DND-41 (cell line): ENCODE measurements at regions not wholly inside any gene's neighbourhood (a gene's known extent, or its start where the extent isn't known, plus 50 kb on each side); places are given as distances from the start of the nearest gene placed in this dataset.
"Not testable (repeated sequence)": the region's sequence is repeated elsewhere in the genome, so short reads cannot be mapped to it uniquely, and the experiment has no call there.

ENCODE experiments used
- ATAC-seq: fragments of 200-7000 bp; cut with Tn5 transposase; 3 replicates; pipeline ENCODE4 v1.9.1; 2021; ENCODE audit warnings: low read depth; ENCODE audit not compliant: insufficient read depth
- DNase-seq: peaks from one replicate; pipeline ENCODE4 v3.0.0-alpha.2; 2020
- H2AFZ ChIP-seq: 2 replicates; pipeline ENCODE4 v1.6.0; 2012; ENCODE audit warnings: low read depth, low read length
- H3K27ac ChIP-seq: 2 replicates; pipeline ENCODE4 v1.5.1; 2012; ENCODE audit warnings: low read length, inconsistent platforms
- H3K27me3 ChIP-seq: fragments of 200-600 bp; sonication (generic); 2 replicates; pipeline ENCODE4 v1.6.0; 2012; ENCODE audit warnings: low read length, mild to moderate bottlenecking, inconsistent platforms; ENCODE audit not compliant: insufficient read depth, poor library complexity
- H3K36me3 ChIP-seq: 2 replicates; pipeline ENCODE4 v1.5.1; 2012; ENCODE audit warnings: low read length, inconsistent platforms; ENCODE audit not compliant: insufficient read depth
- H3K4me1 ChIP-seq: 2 replicates; pipeline ENCODE4 v1.5.1; 2012; ENCODE audit warnings: mild to moderate bottlenecking, low read length; ENCODE audit not compliant: insufficient read depth
- H3K4me2 ChIP-seq: 2 replicates; pipeline ENCODE4 v1.6.0; 2012; ENCODE audit warnings: mild to moderate bottlenecking, moderate library complexity, low read length, inconsistent platforms; ENCODE audit not compliant: insufficient read depth
- H3K4me3 ChIP-seq, 2 experiments: fragments of 200-600 bp in 1 of 2; shearing (Covaris generic) in 1 of 2; 2 replicates each; pipeline ENCODE4 v1.5.1; 2012 to 2016; ENCODE audit warnings: inconsistent platforms in 2 of 2, low read length in 2 of 2, mild to moderate bottlenecking in 2 of 2, low read depth in 1 of 2, moderate library complexity in 1 of 2
- H3K79me2 ChIP-seq: 2 replicates; pipeline ENCODE4 v1.6.0; 2012; ENCODE audit warnings: low read length, inconsistent platforms; ENCODE audit not compliant: insufficient read depth
- H3K9ac ChIP-seq: 2 replicates; pipeline ENCODE4 v1.6.0; 2012; ENCODE audit warnings: low read depth, mild to moderate bottlenecking, inconsistent platforms, low read length, moderate library complexity
- H3K9me3 ChIP-seq: 2 replicates; pipeline ENCODE4 v1.5.1; 2012; ENCODE audit warnings: low read length, moderate library complexity, mild to moderate bottlenecking, inconsistent platforms; ENCODE audit not compliant: insufficient read depth, severe bottlenecking
- H4K20me1 ChIP-seq: 2 replicates; pipeline ENCODE4 v1.6.0; 2012; ENCODE audit warnings: low read length; ENCODE audit not compliant: insufficient read depth
- EZH2 ChIP-seq: IDR thresholded peaks from 3 replicates; pipeline ENCODE4 v1.6.1; 2012; ENCODE audit warnings: borderline replicate concordance, low read depth, mild to moderate bottlenecking, moderate library complexity, low read length, inconsistent platforms; ENCODE audit not compliant: severe bottlenecking
- TF ChIP-seq, protein P1 (sequence below): IDR thresholded peaks from 2 replicates; pipeline ENCODE4 v1.5.1; 2012; ENCODE audit warnings: borderline replicate concordance, low read length, moderate library complexity, mild to moderate bottlenecking; ENCODE audit not compliant: poor library complexity, severe bottlenecking; ENCODE audit errors: extremely low read depth

DNA sequence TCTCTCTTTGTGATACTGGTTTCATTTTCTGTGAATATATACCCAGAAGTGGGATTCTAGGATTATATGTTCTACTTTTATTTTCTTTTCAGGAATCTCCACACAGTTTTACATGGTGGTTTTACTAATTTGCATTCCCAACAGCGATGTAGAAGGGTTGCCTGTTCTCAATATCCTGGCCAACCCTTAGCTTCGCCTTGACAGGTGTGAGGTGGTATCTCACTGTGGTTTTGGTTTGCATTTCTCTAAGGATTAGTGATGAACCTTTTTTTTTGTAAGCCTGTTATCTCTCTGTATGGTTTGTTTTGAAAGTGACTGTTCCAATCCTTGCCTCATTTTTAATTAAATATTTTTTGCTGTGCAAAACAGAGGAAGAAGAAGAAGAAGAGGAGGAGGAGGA is 937.7 kb downstream of the CDH8 start:
- Histone ChIP-seq H3K27me3 (no peaks in the 10 kb centered on the region), H3K9me3 (no peaks in the 10 kb centered on the region), H3K9ac (no peak overlapping the region), H3K4me3 (no peak overlapping the region), H3K4me2 (no peak overlapping the region), H3K36me3 (no peaks in the 10 kb centered on the region), H3K4me1 (no peaks in the 10 kb centered on the region), H2AFZ (no peak overlapping the region), H3K27ac (no peak overlapping the region), H3K79me2 (no peaks in the 10 kb centered on the region), H4K20me1 (no peaks in the 10 kb centered on the region)
- TF ChIP-seq EZH2: no peak
- DNase-seq (no peak), ATAC-seq (no peak)

DNA sequence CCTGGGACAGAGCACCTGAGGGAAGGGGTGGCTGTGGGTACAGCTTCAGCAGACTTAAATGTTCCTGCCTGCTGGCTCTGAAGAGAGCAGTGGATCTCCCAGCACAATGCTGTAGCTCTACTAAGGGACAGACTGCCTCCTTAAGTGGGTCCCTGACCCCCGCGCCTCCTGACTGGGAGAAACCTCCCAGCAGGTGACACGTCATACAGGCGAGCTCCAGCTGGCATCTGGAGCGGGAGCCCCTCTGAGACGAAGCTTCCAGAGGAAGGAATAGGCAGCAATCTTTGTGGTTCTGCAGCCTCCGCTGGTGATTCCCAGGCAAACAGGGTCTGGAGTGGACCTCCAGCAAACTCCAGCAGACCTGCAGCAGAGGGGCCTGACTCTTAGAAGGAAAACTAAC is 944.9 kb downstream of the CDH8 start:
- H2AFZ ChIP-seq, H4K20me1 ChIP-seq, ATAC-seq, H3K79me2 ChIP-seq, H3K4me3 ChIP-seq, H3K27me3 ChIP-seq, H3K9me3 ChIP-seq, H3K4me1 ChIP-seq, H3K9ac ChIP-seq, H3K4me2 ChIP-seq, H3K27ac ChIP-seq, DNase-seq, H3K36me3 ChIP-seq: not testable (repeated sequence)

DNA sequence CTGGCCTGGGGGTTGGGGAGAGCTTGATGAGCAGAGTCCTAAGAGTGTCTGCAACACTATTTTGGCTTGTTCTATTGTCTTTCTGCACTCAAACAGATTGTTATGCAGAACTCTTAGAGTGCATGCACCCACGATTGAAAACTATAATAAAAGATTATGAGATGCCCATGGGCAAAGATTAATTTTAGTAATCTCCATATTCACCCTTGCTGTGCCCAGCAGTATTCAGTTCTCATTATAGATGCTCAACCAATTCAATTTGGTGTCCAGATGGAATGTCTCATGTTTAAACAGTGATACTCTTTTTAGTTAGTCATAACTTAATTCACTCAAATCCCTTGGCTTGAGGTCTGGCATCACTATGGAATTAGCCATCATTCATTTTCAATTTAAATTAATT is 952.5 kb downstream of the CDH8 start:
- Histone ChIP-seq H2AFZ (no peak overlapping the region), H3K27ac (no peak overlapping the region), H3K79me2 (no peaks in the 10 kb centered on the region), H3K27me3 (no peaks in the 10 kb centered on the region), H3K9me3 (no peaks in the 10 kb centered on the region), H3K4me1 (no peaks in the 10 kb centered on the region), H4K20me1 (no peaks in the 10 kb centered on the region), H3K4me2 (no peak overlapping the region), H3K36me3 (no peaks in the 10 kb centered on the region), H3K4me3 (no peak overlapping the region), H3K9ac (no peak overlapping the region)
- DNase-seq (no peak), ATAC-seq (no peak)
- no peak for TF ChIP-seq EZH2
- TF ChIP-seq, protein P1, sequence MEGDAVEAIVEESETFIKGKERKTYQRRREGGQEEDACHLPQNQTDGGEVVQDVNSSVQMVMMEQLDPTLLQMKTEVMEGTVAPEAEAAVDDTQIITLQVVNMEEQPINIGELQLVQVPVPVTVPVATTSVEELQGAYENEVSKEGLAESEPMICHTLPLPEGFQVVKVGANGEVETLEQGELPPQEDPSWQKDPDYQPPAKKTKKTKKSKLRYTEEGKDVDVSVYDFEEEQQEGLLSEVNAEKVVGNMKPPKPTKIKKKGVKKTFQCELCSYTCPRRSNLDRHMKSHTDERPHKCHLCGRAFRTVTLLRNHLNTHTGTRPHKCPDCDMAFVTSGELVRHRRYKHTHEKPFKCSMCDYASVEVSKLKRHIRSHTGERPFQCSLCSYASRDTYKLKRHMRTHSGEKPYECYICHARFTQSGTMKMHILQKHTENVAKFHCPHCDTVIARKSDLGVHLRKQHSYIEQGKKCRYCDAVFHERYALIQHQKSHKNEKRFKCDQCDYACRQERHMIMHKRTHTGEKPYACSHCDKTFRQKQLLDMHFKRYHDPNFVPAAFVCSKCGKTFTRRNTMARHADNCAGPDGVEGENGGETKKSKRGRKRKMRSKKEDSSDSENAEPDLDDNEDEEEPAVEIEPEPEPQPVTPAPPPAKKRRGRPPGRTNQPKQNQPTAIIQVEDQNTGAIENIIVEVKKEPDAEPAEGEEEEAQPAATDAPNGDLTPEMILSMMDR: no peak

DNA sequence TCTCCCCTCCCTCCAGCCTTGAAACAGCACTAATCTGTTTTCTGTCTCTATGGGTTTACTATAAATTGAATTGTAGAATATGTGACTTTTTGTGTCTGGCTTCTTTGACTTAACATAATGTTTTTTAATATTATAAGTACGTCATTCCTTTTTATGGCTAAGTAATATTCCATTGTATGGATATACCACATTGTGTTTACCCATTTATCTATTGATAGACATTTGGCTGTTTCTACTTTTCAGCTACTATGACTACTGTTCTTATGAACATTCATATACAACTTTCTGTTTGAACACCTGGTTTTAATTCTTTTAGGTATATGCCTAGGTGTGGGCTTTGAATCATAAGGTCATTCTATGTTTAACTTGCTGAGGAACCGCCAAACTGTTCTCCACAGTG is 961.9 kb downstream of the CDH8 start:
- no peak overlapping the region for H2AFZ ChIP-seq
- ATAC-seq (no peak), DNase-seq (no peak)
- no peak overlapping the region for H3K27ac ChIP-seq
- no peak for TF ChIP-seq EZH2
- TF ChIP-seq, protein P1: no peak
- H3K4me3 ChIP-seq: no peak overlapping the region
- peaks cover 4% of the 10 kb centered on the region for H3K9me3 ChIP-seq
- no peaks in the 10 kb centered on the region for H3K36me3 ChIP-seq
- no peaks in the 10 kb centered on the region for H3K4me1 ChIP-seq
- no peaks in the 10 kb centered on the region for H4K20me1 ChIP-seq
- H3K79me2 ChIP-seq: no peaks in the 10 kb centered on the region
- H3K4me2 ChIP-seq: no peak overlapping the region
- H3K27me3 ChIP-seq: no peaks in the 10 kb centered on the region
- H3K9ac ChIP-seq: no peak overlapping the region
